Epithelial cell of esophagus (primary cell): ENCODE measurements at regions not wholly inside any gene's neighbourhood (a gene's known extent, or its start where the extent isn't known, plus 50 kb on each side); places are given as distances from the start of the nearest gene placed in this dataset.

Experiments
- DNase-seq: peaks from one replicate; pipeline ENCODE4 v3.0.0; 2010; ENCODE audit warnings: low read depth
- H3K4me3 ChIP-seq: 2 replicates; pipeline ENCODE4 v1.5.1; 2011; ENCODE audit warnings: mild to moderate bottlenecking, low read length, control low read depth
- TF ChIP-seq, protein P1 (sequence below): IDR thresholded peaks from 2 replicates; pipeline ENCODE4 v1.5.1; 2011; ENCODE audit warnings: low read depth, mild to moderate bottlenecking, low read length, control low read depth, inconsistent platforms; ENCODE audit not compliant: insufficient read depth; ENCODE audit errors: missing control alignments

DNA sequence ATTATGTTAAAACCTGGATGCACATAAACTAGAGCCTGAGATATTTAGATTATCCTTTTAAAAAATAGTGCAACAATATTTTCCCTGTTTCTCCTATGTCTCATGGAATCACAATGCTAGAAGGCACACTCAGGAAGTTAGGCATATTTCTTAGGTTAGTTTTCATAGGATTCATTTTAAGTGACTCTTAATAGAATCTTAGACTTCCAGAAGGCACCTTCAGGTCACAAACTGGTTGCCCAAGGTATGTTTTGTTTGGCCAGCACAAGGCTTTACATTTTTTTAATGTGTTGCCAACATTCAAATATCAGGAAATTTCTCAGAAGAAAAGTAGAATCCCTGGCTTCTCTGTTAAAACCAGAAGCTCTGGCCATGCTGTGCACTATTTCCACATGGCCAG is 129.3 kb downstream of the LNPK start:
- no peak for DNase-seq
- H3K4me3 ChIP-seq, result no peak overlapping the region
- TF ChIP-seq, protein P1, sequence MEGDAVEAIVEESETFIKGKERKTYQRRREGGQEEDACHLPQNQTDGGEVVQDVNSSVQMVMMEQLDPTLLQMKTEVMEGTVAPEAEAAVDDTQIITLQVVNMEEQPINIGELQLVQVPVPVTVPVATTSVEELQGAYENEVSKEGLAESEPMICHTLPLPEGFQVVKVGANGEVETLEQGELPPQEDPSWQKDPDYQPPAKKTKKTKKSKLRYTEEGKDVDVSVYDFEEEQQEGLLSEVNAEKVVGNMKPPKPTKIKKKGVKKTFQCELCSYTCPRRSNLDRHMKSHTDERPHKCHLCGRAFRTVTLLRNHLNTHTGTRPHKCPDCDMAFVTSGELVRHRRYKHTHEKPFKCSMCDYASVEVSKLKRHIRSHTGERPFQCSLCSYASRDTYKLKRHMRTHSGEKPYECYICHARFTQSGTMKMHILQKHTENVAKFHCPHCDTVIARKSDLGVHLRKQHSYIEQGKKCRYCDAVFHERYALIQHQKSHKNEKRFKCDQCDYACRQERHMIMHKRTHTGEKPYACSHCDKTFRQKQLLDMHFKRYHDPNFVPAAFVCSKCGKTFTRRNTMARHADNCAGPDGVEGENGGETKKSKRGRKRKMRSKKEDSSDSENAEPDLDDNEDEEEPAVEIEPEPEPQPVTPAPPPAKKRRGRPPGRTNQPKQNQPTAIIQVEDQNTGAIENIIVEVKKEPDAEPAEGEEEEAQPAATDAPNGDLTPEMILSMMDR, result no peak

DNA sequence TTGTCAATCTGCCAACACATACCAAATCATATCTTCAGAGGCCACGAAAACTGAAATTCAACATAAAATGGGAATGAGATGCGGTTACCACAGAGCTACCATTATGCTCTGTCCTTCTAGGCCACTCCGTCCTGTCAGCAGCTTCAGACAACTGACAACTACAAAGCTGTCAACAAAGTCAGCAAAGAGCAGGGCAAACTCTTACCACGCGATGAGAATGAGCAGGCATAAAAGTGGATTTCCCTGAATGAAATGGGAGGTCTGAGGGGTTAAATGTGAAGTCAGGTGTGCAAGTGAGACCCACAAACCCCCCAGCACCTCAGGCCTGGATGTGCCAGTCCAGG is 130.1 kb downstream of the LNPK start:
- TF ChIP-seq, protein P1, result no peak
- no peak overlapping the region for H3K4me3 ChIP-seq
- no peak for DNase-seq

DNA sequence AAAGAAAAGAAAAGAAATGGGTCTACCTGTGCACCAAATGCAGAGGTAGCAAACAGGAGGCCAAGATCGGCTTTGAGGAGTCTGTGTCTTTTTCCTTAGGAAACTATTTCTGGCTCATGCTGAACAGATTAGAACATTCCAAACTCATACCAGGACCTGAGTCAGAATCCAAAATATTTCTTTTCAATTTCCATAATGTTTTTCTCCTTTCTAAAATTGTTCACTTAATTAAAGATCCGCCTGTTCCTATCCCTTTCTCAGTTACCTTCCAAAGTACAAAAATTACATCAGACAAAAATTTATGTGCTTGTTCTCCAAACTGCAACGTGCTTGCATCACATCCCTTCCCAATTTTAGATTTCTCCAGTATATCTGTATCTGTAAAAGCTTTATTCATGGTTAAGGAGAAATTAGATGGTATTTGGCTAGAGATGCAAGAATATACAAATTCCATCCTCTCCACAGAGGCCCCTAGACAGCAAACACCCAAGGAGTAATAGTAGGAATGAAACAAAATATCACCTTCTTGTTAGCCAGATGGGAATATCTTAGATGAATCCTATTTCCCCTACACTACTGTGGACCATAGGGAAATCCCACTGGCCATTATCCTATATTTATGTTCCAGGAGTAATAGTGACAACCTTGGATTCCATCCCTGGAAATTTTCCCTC is 130.6 kb downstream of the LNPK start:
- no peak for DNase-seq
- TF ChIP-seq, protein P1, result no peak
- no peak overlapping the region for H3K4me3 ChIP-seq

DNA sequence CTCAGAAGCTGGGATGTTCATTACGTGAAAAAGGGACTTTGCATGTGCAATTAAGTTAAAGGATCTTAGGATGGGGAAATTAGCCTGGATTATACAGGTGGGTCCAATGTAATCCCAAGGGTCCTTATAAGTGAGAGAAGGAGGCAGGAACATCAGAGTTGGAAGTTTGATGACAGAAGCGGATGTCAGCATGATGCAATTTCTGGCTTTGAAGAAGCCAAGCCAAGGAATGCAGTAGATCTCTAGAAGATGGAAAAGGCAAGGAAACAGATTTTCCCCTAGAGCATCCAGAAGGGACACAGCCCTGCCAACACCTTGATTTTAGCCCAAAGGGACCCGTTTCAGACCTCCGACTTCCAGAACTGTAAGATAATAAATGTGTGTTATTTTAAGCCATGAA is 136.4 kb downstream of the LNPK start:
- TF ChIP-seq, protein P1, result no peak
- no peak overlapping the region for H3K4me3 ChIP-seq
- DNase-seq, result no peak

DNA sequence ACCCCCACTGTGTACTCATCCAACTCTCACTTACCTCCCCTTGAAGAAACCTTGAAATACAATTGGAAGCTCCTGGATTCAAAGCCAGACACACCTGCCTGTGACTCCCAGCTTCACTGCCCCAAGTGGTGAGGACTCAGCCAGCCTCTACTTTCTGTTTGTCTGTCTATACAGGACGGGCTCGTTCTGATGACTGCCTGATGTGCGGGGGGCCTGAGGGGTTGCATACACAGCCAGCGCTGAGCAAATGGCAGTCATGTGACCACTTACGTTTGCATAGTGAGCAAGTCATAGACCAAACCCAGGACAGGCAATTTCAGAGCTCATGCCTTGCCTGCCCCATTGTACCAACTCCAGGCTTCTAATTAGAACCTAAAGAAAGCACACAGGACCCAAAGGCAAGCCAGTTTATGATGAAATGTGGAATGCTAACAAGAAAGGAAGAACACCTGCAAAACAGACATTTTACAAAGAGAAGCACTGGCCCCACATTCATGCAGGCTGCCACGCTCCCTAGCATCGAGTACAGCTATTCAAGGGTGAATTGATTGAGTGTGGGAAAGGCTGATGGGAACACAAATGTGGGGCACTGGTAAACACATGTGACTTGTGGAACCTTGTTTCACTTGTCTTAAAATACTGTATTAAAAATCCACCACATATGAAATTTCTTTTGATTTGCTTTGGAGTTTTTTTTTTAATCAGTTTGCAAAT is 137.8 kb downstream of the LNPK start:
- DNase-seq, result peak; percentile 9
- no peak overlapping the region for H3K4me3 ChIP-seq
- TF ChIP-seq, protein P1, result peak; percentile 7

DNA sequence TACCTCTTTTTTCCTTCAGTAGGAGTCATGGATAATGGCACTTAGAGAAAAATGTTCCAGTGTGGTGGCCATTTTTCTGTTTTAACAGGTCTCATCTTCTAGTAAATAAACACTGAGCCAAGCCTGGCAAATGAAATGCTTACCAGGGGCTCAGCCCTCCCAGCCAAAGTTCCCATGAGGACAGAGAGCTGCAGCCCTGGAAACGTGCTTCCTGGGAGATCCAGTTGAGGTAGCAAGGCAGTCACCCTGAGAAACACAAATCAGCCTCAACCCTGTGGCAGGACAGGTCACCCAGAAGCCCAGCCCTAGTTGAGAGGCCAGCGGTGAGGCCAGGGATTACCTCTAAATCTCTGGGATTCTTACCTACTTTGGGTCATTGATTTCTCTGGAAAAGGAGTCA is 140.1 kb downstream of the LNPK start:
- TF ChIP-seq, protein P1, result no peak
- no peak overlapping the region for H3K4me3 ChIP-seq

More for the DNA sequence above, 140.1 kb downstream of the LNPK start:
- no peak for DNase-seq
